22Rv1 (cell line): ENCODE measurements at regions not wholly inside any gene's neighbourhood (a gene's known extent, or its start where the extent isn't known, plus 50 kb on each side); places are given as distances from the start of the nearest gene placed in this dataset.
"Not testable (repeated sequence)": the region's sequence is repeated elsewhere in the genome, so short reads cannot be mapped to it uniquely, and the experiment has no call there.

Experiments used
- CTCF ChIP-seq: fragments of 450-650 bp; IDR thresholded peaks from 2 replicates; pipeline ENCODE4 v1.5.1; 2017; ENCODE audit warnings: mild to moderate bottlenecking
- ZFX ChIP-seq: fragments of 450-650 bp; IDR thresholded peaks from 2 replicates; pipeline ENCODE4 v1.6.1; 2017; ENCODE audit warnings: antibody characterized with exemption, borderline replicate concordance

- TF ChIP-seq CTCF, ZFX: not testable (repeated sequence)
Observed at GRCh38 chr4:49511881-49512491, 525.9 kb downstream of the CWH43 start.
